Liver (tissue), 8 donors: ENCODE measurements at regions not wholly inside any gene's neighbourhood (a gene's known extent, or its start where the extent isn't known, plus 50 kb on each side); places are given as distances from the start of the nearest gene placed in this dataset.

Source experiments
- DNase-seq: peaks from one replicate; pipeline ENCODE4 v3.0.0-alpha.2; 2017; ENCODE audit warnings: low spot score
- H3K27ac ChIP-seq, 2 donors: one replicate each; pipeline ENCODE4 v1.7.0; 2013; ENCODE audit warnings: inconsistent platforms in 2 of 2, low read length in 2 of 2, control low read depth in 1 of 2, low read depth in 1 of 2, mild to moderate bottlenecking in 1 of 2
- H3K27me3 ChIP-seq, 4 donors: one replicate each; pipeline versions ENCODE4 v1.6.1 to v1.7.0; 2013; ENCODE audit warnings: low read length in 3 of 4, inconsistent platforms in 1 of 4, mild to moderate bottlenecking in 1 of 4, moderate library complexity in 1 of 4; ENCODE audit not compliant: control insufficient read depth in 4 of 4, insufficient read depth in 4 of 4
- H3K36me3 ChIP-seq, 4 donors: one replicate each; pipeline versions ENCODE4 v1.6.1 to v1.7.0; 2013; ENCODE audit warnings: low read length in 3 of 4, mild to moderate bottlenecking in 3 of 4, low read depth in 1 of 4, moderate library complexity in 1 of 4; ENCODE audit not compliant: control insufficient read depth in 4 of 4, insufficient read depth in 3 of 4
- H3K4me1 ChIP-seq, 4 donors: one replicate each; pipeline versions ENCODE4 v1.6.1 to v1.7.0; 2013; ENCODE audit warnings: low read length in 3 of 4, mild to moderate bottlenecking in 3 of 4, moderate library complexity in 1 of 4; ENCODE audit not compliant: control insufficient read depth in 4 of 4, insufficient read depth in 4 of 4
- H3K4me3 ChIP-seq, 3 donors: one replicate each; pipeline versions ENCODE4 v1.6.1 to v1.7.0; 2013; ENCODE audit warnings: low read length in 3 of 3, control low read depth in 1 of 3, low read depth in 1 of 3, mild to moderate bottlenecking in 1 of 3
- H3K9ac ChIP-seq, 2 donors: one replicate each; pipeline ENCODE4 v1.7.0; 2013; ENCODE audit warnings: low read length in 2 of 2, mild to moderate bottlenecking in 2 of 2, moderate library complexity in 2 of 2, control low read depth in 1 of 2, low read depth in 1 of 2
- H3K9me3 ChIP-seq, 4 donors: one replicate each; pipeline versions ENCODE4 v1.6.1 to v1.7.0; 2013; ENCODE audit warnings: low read length in 3 of 4; ENCODE audit not compliant: control insufficient read depth in 4 of 4
- ATF3 ChIP-seq: IDR thresholded peaks from 2 replicates; pipeline ENCODE4 v1.6.1; 2016; ENCODE audit warnings: antibody characterized with exemption
- CTCF ChIP-seq: fragments of 150-350 bp; IDR thresholded peaks from 2 replicates; pipeline ENCODE4 v1.5.1; 2017; ENCODE audit warnings: improper control_type of control experiment, low read depth, low read length; ENCODE audit not compliant: missing input control
- EGR1 ChIP-seq, 2 donors: IDR thresholded peaks; 2 replicates each; pipeline ENCODE4 v1.6.1; 2016 to 2018; ENCODE audit warnings: antibody characterized with exemption in 2 of 2, low read depth in 2 of 2
- FOXA1 ChIP-seq: IDR thresholded peaks from 2 replicates; pipeline ENCODE4 v1.6.1; 2016; ENCODE audit warnings: antibody characterized with exemption
- FOXA2 ChIP-seq: IDR thresholded peaks from 2 replicates; pipeline ENCODE4 v1.6.1; 2016; ENCODE audit warnings: antibody characterized with exemption
- GABPA ChIP-seq, 2 donors: IDR thresholded peaks in 1 of 2; conservative IDR thresholded peaks in 1 of 2; 2 replicates each; pipeline ENCODE4 v1.6.1; 2016; ENCODE audit warnings: antibody characterized with exemption in 2 of 2, mild to moderate bottlenecking in 1 of 2, moderate library complexity in 1 of 2
- HNF4A ChIP-seq, 2 donors: conservative IDR thresholded peaks; 2 replicates each; pipeline ENCODE4 v1.6.1; 2016; ENCODE audit warnings: antibody characterized with exemption in 2 of 2, mild to moderate bottlenecking in 2 of 2
- HNF4G ChIP-seq: IDR thresholded peaks from 2 replicates; pipeline ENCODE4 v1.6.1; 2016; ENCODE audit warnings: antibody characterized with exemption
- JUND ChIP-seq, 2 donors: IDR thresholded peaks; 2 replicates each; pipeline ENCODE4 v1.6.1; 2016; ENCODE audit warnings: antibody characterized with exemption in 2 of 2
- NR2F2 ChIP-seq: IDR thresholded peaks from 2 replicates; pipeline ENCODE4 v1.6.1; 2016; ENCODE audit warnings: antibody characterized with exemption
- REST ChIP-seq: IDR thresholded peaks from 2 replicates; pipeline ENCODE4 v1.6.1; 2016; ENCODE audit warnings: antibody characterized with exemption, mild to moderate bottlenecking
- RXRA ChIP-seq, 2 donors: IDR thresholded peaks; 2 replicates each; pipeline ENCODE4 v1.6.1; 2017 to 2018; ENCODE audit warnings: antibody characterized with exemption in 2 of 2, mild to moderate bottlenecking in 1 of 2
- SP1 ChIP-seq: IDR thresholded peaks from 2 replicates; pipeline ENCODE4 v1.6.1; 2018; ENCODE audit warnings: antibody characterized with exemption, mild to moderate bottlenecking
- TAF1 ChIP-seq: conservative IDR thresholded peaks from 2 replicates; pipeline ENCODE4 v1.6.1; 2016; ENCODE audit warnings: antibody characterized with exemption, mild to moderate bottlenecking
- YY1 ChIP-seq: IDR thresholded peaks from 2 replicates; pipeline ENCODE4 v1.6.1; 2016; ENCODE audit warnings: antibody characterized with exemption, mild to moderate bottlenecking
- ZBTB33 ChIP-seq: IDR thresholded peaks from 2 replicates; pipeline ENCODE4 v1.6.1; 2016; ENCODE audit warnings: antibody characterized with exemption
- WGBS: extraction: QIAGEN DNeasy Blood & Tissue Kit; methylation state at CpG from one replicate; pipeline ENCODE4 v1.1.7; 2013; 5-methylcytosine and 5-hydroxymethylcytosine counted together
- TF ChIP-seq, protein P1 (sequence below): IDR thresholded peaks from 2 replicates; pipeline ENCODE4 v1.6.1; 2016; ENCODE audit warnings: antibody characterized with exemption
- donor health status: healthy.
- donor health status: healthy.
- donor health status: healthy.
- donor health status: healthy.
- donor health status: healthy.

DNA sequence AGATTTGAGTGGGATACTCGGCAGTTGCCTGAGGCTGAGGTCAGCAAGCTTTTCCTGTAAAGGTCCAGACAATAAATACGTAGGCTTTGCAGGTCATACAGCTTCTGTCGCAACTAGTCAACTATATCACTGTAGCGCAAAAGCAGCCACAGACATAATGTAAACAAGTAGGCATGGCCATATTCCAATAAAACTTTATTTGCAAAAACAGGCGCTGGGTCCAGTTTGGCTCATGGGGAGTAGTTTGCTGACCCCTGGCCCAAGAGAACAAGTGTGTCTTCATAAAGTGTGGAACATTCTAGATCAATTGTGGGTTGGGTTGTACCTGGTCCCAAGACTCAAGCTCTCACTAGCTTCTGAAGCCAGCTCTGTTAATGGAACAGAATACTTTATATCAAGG lies 78.8 kb downstream of the MIS18A start:
- WGBS: 78% methylated on average over 5 of the region's 5 CpGs
- Histone ChIP-seq H3K9ac (no peak overlapping the region), H3K4me3 (no peak overlapping the region), H3K27ac (no peak overlapping the region), H3K4me1 (no peaks in the 10 kb centered on the region), H3K9me3 (no peaks in the 10 kb centered on the region), H3K27me3 (peaks cover 0 to 3% (median 0%) of the 10 kb centered on the region in 4 donors), H3K36me3 (no peaks in the 10 kb centered on the region)
- no peak for DNase-seq
- TF ChIP-seq REST (no peak), SP1 (no peak), FOXA2 (no peak), TAF1 (no peak), NR2F2 (no peak), EGR1 (IDR thresholded peaks at IDR 0.05; ENCODE audit: low read depth in 2 of 2) (no peak)

GRCh38 chr21:32198384-32198783 lies 80.5 kb downstream of the MIS18A start:
- WGBS: 85% methylated on average over 8 of the region's 8 CpGs
- H3K9ac ChIP-seq: no peak overlapping the region

More at GRCh38 chr21:32198384-32198783, 80.5 kb downstream of the MIS18A start:
- Histone ChIP-seq H3K36me3 (no peaks in the 10 kb centered on the region), H3K27ac (no peak overlapping the region), H3K9me3 (no peaks in the 10 kb centered on the region), H3K4me1 (no peaks in the 10 kb centered on the region), H3K27me3 (peaks cover 0 to 3% (median 0%) of the 10 kb centered on the region in 4 donors), H3K4me3 (no peak overlapping the region)
- TF ChIP-seq HNF4A (conservative IDR thresholded peaks at IDR 0.05): no peak
- no peak for TF ChIP-seq CTCF
- TF ChIP-seq, protein P1, sequence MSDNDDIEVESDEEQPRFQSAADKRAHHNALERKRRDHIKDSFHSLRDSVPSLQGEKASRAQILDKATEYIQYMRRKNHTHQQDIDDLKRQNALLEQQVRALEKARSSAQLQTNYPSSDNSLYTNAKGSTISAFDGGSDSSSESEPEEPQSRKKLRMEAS: no peak
- no peak for TF ChIP-seq ATF3
- TF ChIP-seq FOXA2: no peak
- no peak for TF ChIP-seq YY1
- no peak for TF ChIP-seq EGR1 (IDR thresholded peaks at IDR 0.05; ENCODE audit: low read depth in 2 of 2)
- TF ChIP-seq REST: no peak
- TF ChIP-seq GABPA (IDR thresholded peaks at IDR 0.05 in 1 of 2, conservative IDR thresholded peaks at IDR 0.05 in 1 of 2): no peak
- no peak for TF ChIP-seq FOXA1
- no peak for TF ChIP-seq JUND (IDR thresholded peaks at IDR 0.05)
- TF ChIP-seq NR2F2: no peak
- no peak for TF ChIP-seq RXRA (IDR thresholded peaks at IDR 0.05)
- no peak for TF ChIP-seq HNF4G
- no peak for TF ChIP-seq ZBTB33
- DNase-seq: no peak
